Choroid plexus epithelial cell (primary cell): ENCODE measurements at regions not wholly inside any gene's neighbourhood (a gene's known extent, or its start where the extent isn't known, plus 50 kb on each side); places are given as distances from the start of the nearest gene placed in this dataset.

Experiments used
- DNase-seq: peaks from one replicate; pipeline ENCODE4 v3.0.0-alpha.2; 2010; ENCODE audit warnings: low read depth
- H3K4me3 ChIP-seq: 2 replicates; pipeline ENCODE4 v1.5.1; 2011; ENCODE audit warnings: low read depth, mild to moderate bottlenecking, control low read depth, low read length, moderate library complexity
- TF ChIP-seq, protein P1 (sequence below): conservative IDR thresholded peaks from 2 replicates; pipeline ENCODE4 v1.5.1; 2011; ENCODE audit warnings: low read depth, mild to moderate bottlenecking, control low read depth, inconsistent platforms, low read length, moderate library complexity

DNA sequence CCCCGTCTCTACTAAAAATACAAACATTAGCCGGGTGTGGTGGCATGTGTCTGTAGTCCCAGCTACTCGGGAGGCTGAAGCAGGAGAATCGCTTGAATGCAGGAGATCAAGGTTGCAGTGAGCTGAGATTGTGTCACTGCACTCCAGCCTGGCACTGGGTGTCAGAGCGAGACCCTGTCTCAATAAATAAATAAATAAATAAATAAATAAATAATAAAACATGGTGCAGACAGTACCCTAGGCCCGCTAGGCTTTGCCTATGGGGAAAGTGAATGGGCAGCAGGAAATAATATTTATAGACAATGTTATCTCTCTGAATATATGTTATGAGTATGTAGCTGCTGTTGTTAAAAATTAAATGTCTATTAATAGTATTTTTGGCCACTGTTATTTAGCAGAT, 130.4 kb downstream of the LARP7 start:
- H3K4me3 ChIP-seq, result no peak overlapping the region
- TF ChIP-seq, protein P1, sequence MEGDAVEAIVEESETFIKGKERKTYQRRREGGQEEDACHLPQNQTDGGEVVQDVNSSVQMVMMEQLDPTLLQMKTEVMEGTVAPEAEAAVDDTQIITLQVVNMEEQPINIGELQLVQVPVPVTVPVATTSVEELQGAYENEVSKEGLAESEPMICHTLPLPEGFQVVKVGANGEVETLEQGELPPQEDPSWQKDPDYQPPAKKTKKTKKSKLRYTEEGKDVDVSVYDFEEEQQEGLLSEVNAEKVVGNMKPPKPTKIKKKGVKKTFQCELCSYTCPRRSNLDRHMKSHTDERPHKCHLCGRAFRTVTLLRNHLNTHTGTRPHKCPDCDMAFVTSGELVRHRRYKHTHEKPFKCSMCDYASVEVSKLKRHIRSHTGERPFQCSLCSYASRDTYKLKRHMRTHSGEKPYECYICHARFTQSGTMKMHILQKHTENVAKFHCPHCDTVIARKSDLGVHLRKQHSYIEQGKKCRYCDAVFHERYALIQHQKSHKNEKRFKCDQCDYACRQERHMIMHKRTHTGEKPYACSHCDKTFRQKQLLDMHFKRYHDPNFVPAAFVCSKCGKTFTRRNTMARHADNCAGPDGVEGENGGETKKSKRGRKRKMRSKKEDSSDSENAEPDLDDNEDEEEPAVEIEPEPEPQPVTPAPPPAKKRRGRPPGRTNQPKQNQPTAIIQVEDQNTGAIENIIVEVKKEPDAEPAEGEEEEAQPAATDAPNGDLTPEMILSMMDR, result no peak
- no peak for DNase-seq

DNA sequence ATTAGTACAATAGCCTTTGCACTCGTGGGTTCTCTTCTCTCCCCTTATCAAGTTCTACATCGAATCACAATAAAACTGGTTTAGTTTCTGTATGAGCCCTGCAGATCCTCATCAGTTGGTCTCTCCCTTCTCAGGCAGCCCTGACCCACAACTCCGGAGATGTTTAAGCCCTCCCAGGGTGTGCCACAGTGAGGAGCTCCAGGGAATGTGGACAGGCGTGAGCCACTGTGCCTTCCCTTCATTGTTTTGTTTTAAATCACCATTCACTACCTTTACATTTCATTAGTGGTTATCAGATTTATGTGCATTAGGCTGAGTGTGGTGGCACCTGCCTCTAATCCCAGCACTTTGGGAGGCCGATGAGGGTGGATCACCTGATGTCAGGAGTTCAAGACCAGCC, 133.2 kb downstream of the LARP7 start:
- TF ChIP-seq, protein P1, result no peak
- DNase-seq, result no peak
- no peak overlapping the region for H3K4me3 ChIP-seq

DNA sequence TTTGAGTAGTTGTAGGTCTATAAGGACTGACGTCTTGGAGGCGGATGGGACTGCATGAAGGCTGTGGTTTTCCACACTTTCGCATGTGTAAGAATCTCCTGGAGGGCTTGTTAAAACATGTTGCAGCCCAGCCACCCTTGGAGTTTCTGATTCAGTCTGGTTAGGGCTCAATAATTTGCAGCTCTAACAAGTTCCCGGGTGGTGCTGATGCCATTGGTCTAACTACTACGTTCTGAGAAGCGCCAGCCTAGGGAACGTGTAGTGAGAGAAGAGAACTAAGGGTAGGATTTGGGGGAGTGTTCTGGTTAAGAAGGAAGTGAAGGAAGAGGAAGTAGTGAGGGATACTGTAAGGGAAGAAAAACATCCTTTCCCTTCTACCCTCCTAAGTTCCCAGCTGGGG, 138.9 kb downstream of the LARP7 start:
- H3K4me3 ChIP-seq, result no peak overlapping the region
- TF ChIP-seq, protein P1, result no peak

DNA sequence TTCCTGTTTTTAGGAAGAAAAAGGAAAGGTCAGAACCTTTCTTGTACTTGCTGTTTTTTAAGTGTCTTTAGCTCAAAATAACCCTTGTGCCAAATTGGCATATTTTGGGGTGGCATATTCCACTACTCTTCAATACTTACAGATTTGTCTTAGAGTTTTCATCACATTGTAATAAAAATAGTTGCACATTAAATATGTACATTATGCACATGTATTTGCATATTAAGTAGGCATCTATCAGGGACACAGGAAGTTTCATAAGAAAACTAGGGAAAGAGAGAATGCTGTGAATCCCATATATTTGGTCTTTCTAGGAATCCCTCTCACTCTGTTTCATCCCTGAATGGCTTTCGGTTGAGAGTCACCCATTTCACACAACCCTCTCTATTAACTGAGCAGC, 139.6 kb downstream of the LARP7 start:
- DNase-seq, result no peak
- no peak overlapping the region for H3K4me3 ChIP-seq
- TF ChIP-seq, protein P1, result no peak

More for the DNA sequence above, 138.9 kb downstream of the LARP7 start:
- DNase-seq, result no peak

DNA sequence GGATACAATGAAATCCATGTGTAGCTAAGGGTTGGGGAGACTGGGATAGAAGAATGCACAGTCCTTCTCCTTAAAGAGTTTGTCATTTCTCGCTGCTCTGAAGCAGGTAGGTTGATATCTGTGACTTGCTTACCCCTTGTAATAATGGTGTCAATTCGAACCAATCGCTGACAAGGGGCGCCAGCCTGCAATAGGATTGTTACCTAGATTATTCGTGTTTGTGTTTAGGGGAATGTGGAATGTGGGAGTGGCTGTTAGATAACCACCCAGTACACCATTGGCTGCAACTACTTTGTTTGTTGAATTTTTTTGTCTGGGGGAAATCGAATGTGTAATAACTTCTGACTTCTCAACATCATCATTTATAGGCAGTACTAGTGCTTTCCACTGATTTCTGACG, 141.6 kb downstream of the LARP7 start:
- no peak for DNase-seq
- TF ChIP-seq, protein P1, result no peak
- H3K4me3 ChIP-seq, result no peak overlapping the region

DNA sequence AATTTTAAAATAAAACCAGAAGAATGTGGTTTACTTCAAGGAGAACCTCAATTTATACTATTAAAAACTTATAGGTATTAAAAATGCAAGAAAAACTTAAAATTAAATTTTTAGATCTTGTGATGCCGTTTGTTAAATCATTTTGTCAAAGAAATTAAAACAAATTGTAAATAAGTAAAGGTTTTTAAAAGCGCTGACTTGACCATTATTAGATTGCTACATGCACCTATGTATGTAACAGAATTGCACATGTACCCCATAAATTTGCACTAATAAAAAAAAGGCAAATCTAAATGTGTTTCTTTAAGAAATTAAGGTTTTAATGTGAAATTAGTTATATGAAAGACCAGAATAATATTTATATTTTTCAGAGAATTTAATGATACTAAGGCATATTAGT, 156.1 kb downstream of the LARP7 start:
- TF ChIP-seq, protein P1, result no peak

DNA sequence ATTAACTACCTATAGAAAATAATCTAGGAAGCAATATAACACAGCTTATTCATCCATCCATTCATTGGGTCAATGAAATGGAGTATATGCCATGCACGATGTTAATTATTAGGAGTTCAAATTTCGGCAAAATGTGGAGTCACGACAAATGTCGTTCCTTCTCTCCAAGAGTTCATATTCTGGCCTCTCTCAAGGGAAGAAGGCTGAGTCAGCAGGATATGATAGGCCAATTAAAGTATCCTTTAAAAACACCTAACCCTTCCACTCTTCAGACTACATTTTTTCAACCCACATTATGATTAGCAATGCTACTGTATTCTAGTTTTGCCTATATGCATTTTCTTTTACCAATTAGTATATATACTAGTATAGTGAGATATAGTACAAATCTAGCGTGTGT, 163.1 kb downstream of the LARP7 start:
- DNase-seq, result no peak
- TF ChIP-seq, protein P1, result no peak
- H3K4me3 ChIP-seq, result no peak overlapping the region

More for the DNA sequence above, 156.1 kb downstream of the LARP7 start:
- no peak overlapping the region for H3K4me3 ChIP-seq
- no peak for DNase-seq
